Esophagus squamous epithelium (tissue), 5 donors: ENCODE measurements at regions not wholly inside any gene's neighbourhood (a gene's known extent, or its start where the extent isn't known, plus 50 kb on each side); places are given as distances from the start of the nearest gene placed in this dataset.
"Not testable (repeated sequence)": the region's sequence is repeated elsewhere in the genome, so short reads cannot be mapped to it uniquely, and the experiment has no call there.

Experiments used
- DNase-seq: peaks from one replicate; lab custom pipeline; 2025; lab: John Stamatoyannopoulos, UW
- H3K27ac ChIP-seq, 4 donors: fragments of 200-600 bp; sonication (generic); one replicate each; pipeline ENCODE4 v1.5.1; 2016 to 2019; ENCODE audit warnings: mild to moderate bottlenecking in 1 of 4
- H3K27me3 ChIP-seq, 4 donors: fragments of 200-600 bp; sonication (generic); 1 replicate in 3 of 4; 2 replicates in 1 of 4; pipeline versions ENCODE4 v1.5.1 to v1.6.0; 2017 to 2021; ENCODE audit warnings: antibody characterized with exemption in 1 of 4
- H3K36me3 ChIP-seq, 3 donors: fragments of 200-600 bp; sonication (generic); one replicate each; pipeline ENCODE4 v1.5.1; 2016 to 2019
- H3K4me1 ChIP-seq, 3 donors: fragments of 200-600 bp; sonication (generic); one replicate each; pipeline ENCODE4 v1.5.1; 2017 to 2019
- H3K4me3 ChIP-seq, 4 donors: fragments of 200-600 bp; sonication (generic); 1 replicate in 3 of 4; 2 replicates in 1 of 4; pipeline ENCODE4 v1.5.1; 2016 to 2019; ENCODE audit warnings: mild to moderate bottlenecking in 2 of 4, moderate library complexity in 1 of 4
- H3K9me3 ChIP-seq, 3 donors: fragments of 200-600 bp; sonication (generic); one replicate each; pipeline ENCODE4 v1.5.1; 2016 to 2019
- POLR2A ChIP-seq, 4 donors: fragments of 450-650 bp; IDR thresholded peaks; one replicate each; pipeline ENCODE4 v1.6.1; 2017; ENCODE audit warnings: antibody characterized with exemption in 4 of 4, mild to moderate bottlenecking in 4 of 4, moderate library complexity in 3 of 4
- WGBS, 2 donors: methylation state at CpG; one replicate each; pipeline ENCODE4 v1.1.5; 2018; 5-methylcytosine and 5-hydroxymethylcytosine counted together
- intact Hi-C: fragments of 100-400 bp; cut with DNase I; formaldehyde crosslinking; loops from one replicate; pipeline ENCODE4 v1.15.0; 2022
- TF ChIP-seq, protein P1 (sequence below), 6 experiments: fragments of 450-650 bp in 4 of 6; fragments of 200-600 bp in 2 of 6; sonication (generic) in 2 of 6; IDR thresholded peaks; one replicate each; pipeline ENCODE4 v1.5.1; 2016 to 2019; ENCODE audit warnings: antibody characterized with exemption in 6 of 6, mild to moderate bottlenecking in 4 of 6, moderate library complexity in 4 of 6
- donor health status: DM: yes; HTN: yes; CAD: no.

DNA sequence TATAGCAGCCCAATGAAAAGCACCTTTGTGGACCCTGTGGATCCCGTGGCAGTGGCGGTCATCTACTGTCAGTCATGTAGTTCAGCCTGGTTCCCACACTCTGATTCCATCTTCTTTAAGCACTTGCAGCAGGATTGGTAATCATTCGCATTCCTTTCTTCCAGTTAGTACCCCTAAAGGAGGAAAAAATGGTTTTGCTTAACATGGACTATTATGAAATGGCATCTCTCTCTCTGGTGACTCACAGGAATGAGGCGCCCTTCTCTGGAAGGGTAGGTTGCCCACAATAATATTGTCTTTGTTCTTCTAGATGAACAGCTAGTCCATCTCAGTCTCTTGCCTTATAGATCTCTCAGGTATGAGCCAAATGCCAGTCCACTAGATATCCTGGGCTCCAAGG, 127.9 kb upstream of the MROH9 start:
- no peaks in the 10 kb centered on the region for H3K36me3 ChIP-seq
- no peaks in the 10 kb centered on the region for H3K27me3 ChIP-seq
- H3K9me3 ChIP-seq = no peaks in the 10 kb centered on the region
- WGBS, 2 donors = 80 to 90% methylated on average over 4 of the region's 4 CpGs
- H3K4me3 ChIP-seq = no peak overlapping the region
- no peak for DNase-seq
- TF ChIP-seq, protein P1, sequence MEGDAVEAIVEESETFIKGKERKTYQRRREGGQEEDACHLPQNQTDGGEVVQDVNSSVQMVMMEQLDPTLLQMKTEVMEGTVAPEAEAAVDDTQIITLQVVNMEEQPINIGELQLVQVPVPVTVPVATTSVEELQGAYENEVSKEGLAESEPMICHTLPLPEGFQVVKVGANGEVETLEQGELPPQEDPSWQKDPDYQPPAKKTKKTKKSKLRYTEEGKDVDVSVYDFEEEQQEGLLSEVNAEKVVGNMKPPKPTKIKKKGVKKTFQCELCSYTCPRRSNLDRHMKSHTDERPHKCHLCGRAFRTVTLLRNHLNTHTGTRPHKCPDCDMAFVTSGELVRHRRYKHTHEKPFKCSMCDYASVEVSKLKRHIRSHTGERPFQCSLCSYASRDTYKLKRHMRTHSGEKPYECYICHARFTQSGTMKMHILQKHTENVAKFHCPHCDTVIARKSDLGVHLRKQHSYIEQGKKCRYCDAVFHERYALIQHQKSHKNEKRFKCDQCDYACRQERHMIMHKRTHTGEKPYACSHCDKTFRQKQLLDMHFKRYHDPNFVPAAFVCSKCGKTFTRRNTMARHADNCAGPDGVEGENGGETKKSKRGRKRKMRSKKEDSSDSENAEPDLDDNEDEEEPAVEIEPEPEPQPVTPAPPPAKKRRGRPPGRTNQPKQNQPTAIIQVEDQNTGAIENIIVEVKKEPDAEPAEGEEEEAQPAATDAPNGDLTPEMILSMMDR (IDR thresholded peaks at IDR 0.05) = no peak
- TF ChIP-seq POLR2A (IDR thresholded peaks at IDR 0.05) = no peak
- intact Hi-C loops = no loop called here
- H3K27ac ChIP-seq = no peak overlapping the region
- no peaks in the 10 kb centered on the region for H3K4me1 ChIP-seq

- H3K4me1 ChIP-seq = no peaks in the 10 kb centered on the region
- TF ChIP-seq POLR2A (IDR thresholded peaks at IDR 0.05) = no peak
- TF ChIP-seq, protein P1 (IDR thresholded peaks at IDR 0.05) = no peak
- intact Hi-C loops = no loop called here
- H3K27ac ChIP-seq = no peak overlapping the region
- DNase-seq = no peak
- H3K9me3 ChIP-seq = no peaks in the 10 kb centered on the region
- H3K27me3 ChIP-seq = no peaks in the 10 kb centered on the region
- H3K4me3 ChIP-seq = no peak overlapping the region
- no peaks in the 10 kb centered on the region for H3K36me3 ChIP-seq
- WGBS, 2 donors = 46 to 58% methylated on average over 3 of the region's 3 CpGs
Measured at GRCh38 chr1:170808216-170808885, 127.0 kb upstream of the MROH9 start.

DNA sequence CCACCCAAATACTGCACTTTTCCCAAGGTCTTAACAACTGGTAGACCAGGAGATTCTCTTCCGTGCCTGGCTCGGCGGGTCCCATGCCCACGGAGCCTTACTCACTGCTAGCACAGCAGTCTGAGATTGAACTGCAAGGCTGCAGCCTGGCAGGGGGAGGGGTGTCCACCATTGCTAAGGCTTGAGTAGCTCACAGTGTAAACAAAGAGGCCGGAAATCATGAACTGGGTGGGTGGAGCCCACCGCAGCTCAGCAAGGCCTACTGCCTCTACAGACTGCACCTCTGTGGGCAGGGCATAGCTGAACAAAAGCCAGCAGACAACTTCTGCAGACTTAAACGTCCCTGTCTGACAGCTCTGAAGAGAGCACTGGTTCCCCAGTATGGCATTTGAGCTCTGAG, 124.3 kb upstream of the MROH9 start:
- DNase-seq, H3K27me3 ChIP-seq, H3K4me3 ChIP-seq, H3K9me3 ChIP-seq, intact Hi-C loops, H3K36me3 ChIP-seq, H3K4me1 ChIP-seq, H3K27ac ChIP-seq: not testable (repeated sequence)
- WGBS, 2 donors = 40 to 50% methylated on average over 2 to 3 of the region's 7 CpGs

- TF ChIP-seq, protein P1 (IDR thresholded peaks at IDR 0.05) = no peak
- no peak for TF ChIP-seq POLR2A (IDR thresholded peaks at IDR 0.05)
- Histone ChIP-seq H3K36me3 (no peaks in the 10 kb centered on the region), H3K27me3 (no peaks in the 10 kb centered on the region), H3K9me3 (no peaks in the 10 kb centered on the region), H3K27ac (no peak overlapping the region), H3K4me3 (no peak overlapping the region), H3K4me1 (no peaks in the 10 kb centered on the region)
- 86 to 96% methylated on average over 2 of the region's 2 CpGs for WGBS, 2 donors
- intact Hi-C loops = no loop called here
- DNase-seq = no peak
Measured at GRCh38 chr1:170819781-170820180, 115.6 kb upstream of the MROH9 start.

DNA sequence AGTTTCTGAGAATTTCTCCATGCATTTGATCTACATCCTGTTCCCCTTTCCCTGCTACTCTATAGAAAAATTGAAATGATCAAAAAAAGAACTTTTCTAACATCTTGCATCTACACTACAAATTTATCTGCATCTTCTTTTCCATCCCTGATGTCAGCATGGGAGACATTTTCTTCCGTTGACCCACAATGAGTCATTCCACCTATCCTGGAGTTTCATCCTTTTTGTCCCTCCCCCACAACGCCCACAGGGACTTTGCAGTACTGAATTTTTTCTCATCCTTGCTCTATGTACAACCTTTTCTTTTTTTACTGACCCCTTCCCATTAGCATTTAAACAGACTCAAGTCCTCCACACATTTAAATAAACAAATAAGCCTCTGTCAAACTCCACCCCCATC, 112.2 kb upstream of the MROH9 start:
- no peak overlapping the region for H3K27ac ChIP-seq
- intact Hi-C loops = no loop called here
- no peak overlapping the region for H3K4me3 ChIP-seq
- no peaks in the 10 kb centered on the region for H3K9me3 ChIP-seq
- DNase-seq = no peak
- H3K4me1 ChIP-seq = no peaks in the 10 kb centered on the region
- H3K27me3 ChIP-seq = no peaks in the 10 kb centered on the region
- H3K36me3 ChIP-seq = no peaks in the 10 kb centered on the region
- no peak for TF ChIP-seq POLR2A (IDR thresholded peaks at IDR 0.05)
- TF ChIP-seq, protein P1 (IDR thresholded peaks at IDR 0.05) = no peak
- 51 to 62% methylated on average over 2 of the region's 2 CpGs for WGBS, 2 donors

GRCh38 chr1:170831276-170831675, 104.1 kb upstream of the MROH9 start:
- H3K9me3 ChIP-seq = no peaks in the 10 kb centered on the region
- no peaks in the 10 kb centered on the region for H3K36me3 ChIP-seq
- H3K27ac ChIP-seq = no peak overlapping the region
- intact Hi-C loops = no loop called here
- H3K4me3 ChIP-seq = no peak overlapping the region
- H3K27me3 ChIP-seq = no peaks in the 10 kb centered on the region
- no peaks in the 10 kb centered on the region for H3K4me1 ChIP-seq
- 84 to 87% methylated on average over 7 of the region's 7 CpGs for WGBS, 2 donors
- no peak for TF ChIP-seq POLR2A (IDR thresholded peaks at IDR 0.05)
- TF ChIP-seq, protein P1 (IDR thresholded peaks at IDR 0.05) = no peak
- DNase-seq = no peak
